AG09319 (cell line): ENCODE measurements at regions not wholly inside any gene's neighbourhood (a gene's known extent, or its start where the extent isn't known, plus 50 kb on each side); places are given as distances from the start of the nearest gene placed in this dataset.
A peak's percentile ranks its signal among the peaks of the same experiment; 100 is the strongest.

Experiments
- DNase-seq: peaks from one replicate; pipeline ENCODE4 v3.0.0-alpha.2; 2010; ENCODE audit warnings: low read depth; ENCODE audit errors: extremely low read depth
- TF ChIP-seq, protein P1 (sequence below): IDR thresholded peaks from 2 replicates; pipeline ENCODE4 v1.5.1; 2011; ENCODE audit warnings: low read depth, mild to moderate bottlenecking, inconsistent platforms, low read length, moderate library complexity

DNA sequence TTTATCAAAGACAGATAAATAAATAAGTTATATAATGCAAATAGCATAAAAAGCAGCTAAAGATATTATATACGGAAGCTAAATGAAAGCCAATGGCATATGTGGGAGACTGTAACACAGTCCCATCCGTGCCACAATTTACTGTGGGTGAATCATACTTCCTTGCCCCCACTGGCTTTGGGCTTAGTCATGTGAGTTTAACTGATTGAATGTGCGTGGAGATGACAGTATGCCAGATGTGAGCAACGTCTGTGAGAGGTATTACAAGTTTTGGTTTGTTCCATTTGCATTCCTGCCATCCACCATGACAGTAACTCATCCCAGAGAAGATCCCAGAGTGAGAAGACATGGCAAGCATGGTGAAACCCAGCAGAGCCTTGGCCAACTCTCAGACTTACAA lies 340.0 kb downstream of the SUCLA2 start:
- TF ChIP-seq, protein P1, sequence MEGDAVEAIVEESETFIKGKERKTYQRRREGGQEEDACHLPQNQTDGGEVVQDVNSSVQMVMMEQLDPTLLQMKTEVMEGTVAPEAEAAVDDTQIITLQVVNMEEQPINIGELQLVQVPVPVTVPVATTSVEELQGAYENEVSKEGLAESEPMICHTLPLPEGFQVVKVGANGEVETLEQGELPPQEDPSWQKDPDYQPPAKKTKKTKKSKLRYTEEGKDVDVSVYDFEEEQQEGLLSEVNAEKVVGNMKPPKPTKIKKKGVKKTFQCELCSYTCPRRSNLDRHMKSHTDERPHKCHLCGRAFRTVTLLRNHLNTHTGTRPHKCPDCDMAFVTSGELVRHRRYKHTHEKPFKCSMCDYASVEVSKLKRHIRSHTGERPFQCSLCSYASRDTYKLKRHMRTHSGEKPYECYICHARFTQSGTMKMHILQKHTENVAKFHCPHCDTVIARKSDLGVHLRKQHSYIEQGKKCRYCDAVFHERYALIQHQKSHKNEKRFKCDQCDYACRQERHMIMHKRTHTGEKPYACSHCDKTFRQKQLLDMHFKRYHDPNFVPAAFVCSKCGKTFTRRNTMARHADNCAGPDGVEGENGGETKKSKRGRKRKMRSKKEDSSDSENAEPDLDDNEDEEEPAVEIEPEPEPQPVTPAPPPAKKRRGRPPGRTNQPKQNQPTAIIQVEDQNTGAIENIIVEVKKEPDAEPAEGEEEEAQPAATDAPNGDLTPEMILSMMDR, result no peak
- no peak for DNase-seq

DNA sequence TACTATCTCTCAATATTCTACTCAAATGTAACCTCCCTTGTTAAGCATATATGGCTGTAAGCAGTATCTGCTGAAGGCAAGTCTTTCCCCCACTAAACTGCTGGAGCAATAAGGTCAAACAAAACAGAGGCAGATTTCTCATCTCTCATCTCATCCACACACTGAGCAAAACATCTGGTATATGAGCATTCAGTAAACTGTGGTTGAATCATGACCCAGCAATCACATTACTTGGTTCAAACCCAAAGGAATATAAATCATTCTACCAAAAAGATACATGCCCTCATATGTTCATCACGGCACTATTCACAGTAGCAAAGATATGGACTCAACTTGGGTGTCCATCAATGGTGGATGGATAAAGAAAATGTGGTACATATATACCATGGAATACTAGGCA lies 344.4 kb downstream of the SUCLA2 start:
- DNase-seq, result no peak
- TF ChIP-seq, protein P1, result no peak

DNA sequence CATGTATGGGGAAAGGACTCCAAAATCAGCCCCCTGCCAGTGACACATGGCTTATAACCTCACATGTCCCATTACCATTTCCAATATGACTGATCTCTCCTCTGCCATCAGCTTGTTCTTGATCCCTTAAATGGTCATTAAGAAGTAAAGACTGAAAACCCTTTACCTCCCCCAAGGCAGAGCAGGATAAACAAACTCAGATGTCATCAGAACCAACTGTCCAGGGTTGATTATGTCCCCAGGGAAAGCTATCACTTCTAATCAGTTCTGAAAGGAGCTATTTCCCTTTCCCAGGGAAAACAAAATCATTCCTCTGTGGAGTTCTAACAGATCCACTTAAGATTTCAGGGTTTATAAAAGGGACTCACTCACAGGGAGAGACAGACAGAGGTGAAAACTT lies 350.9 kb downstream of the SUCLA2 start:
- TF ChIP-seq, protein P1, result no peak
- DNase-seq, result peak; percentile 52

DNA sequence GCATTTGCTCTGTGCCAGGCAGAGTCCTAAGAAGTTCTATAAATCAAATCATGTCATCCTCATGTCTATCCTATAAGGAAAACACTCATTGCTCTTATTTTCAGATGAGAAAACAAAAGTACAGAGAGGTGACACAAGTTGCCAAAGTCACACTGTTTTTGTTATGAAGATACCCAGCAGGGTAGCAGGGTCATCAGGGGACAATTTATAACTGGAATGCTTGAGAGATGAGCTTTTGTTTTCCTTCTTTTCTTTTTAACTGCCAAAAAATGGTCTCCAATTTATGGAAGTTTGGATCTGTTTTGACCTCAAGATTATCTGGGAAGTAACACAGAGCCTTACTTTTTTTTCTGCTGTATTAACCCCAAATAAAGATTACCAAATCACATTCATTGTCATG lies 354.1 kb downstream of the SUCLA2 start:
- TF ChIP-seq, protein P1, result no peak
- DNase-seq, result no peak

DNA sequence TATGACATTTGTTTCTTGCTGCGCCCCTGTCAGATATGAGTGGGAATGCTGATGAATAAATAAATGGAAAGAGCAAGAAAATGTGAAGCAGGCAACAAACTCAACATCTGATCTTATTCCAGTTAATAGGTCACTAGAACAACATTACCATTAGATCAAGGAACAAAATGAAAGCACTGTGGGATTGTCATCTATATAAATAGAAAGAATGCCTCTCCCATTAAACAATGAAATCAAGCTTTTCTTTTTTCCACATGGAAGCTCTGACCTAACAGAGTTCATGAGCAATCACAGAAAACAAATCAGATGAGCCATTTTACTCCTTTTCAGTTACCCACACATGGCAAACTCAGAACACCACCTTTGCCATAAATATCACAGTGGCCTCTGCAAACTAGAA lies 354.8 kb downstream of the SUCLA2 start:
- TF ChIP-seq, protein P1, result no peak
- DNase-seq, result no peak

DNA sequence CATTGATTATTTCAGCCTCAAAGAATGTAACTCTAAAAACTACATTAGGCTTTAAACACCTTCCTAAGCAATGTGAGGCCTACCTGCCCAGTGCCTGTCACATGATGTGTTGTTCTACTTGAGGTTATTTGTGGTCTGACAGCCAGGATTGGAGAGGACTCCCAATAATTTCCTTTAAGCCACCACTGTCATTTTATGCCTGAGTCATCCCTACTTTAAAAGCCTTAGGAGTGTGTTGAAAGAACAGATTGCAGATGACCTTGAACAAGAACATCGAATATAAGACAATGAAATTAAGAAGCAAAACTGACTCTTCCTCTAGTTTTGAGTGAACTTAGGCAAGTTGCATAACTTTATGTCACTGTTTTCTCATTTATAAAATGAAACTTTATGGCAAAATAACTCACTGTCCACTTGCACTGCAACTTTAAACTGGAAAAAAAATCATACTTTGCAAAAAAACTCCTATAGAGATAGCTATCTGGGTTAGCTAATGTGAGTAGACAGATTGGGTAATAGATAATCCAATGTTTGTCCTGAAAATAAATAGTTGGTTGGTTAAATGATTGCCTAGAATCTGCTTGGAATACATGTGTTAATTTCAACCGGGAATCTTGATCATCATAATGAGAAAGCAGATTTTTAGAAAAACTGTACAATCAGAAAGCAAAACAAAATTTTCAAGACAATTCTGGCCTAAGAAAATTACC lies 361.2 kb downstream of the SUCLA2 start:
- peak; percentile 30 for DNase-seq
- TF ChIP-seq, protein P1, result no peak

DNA sequence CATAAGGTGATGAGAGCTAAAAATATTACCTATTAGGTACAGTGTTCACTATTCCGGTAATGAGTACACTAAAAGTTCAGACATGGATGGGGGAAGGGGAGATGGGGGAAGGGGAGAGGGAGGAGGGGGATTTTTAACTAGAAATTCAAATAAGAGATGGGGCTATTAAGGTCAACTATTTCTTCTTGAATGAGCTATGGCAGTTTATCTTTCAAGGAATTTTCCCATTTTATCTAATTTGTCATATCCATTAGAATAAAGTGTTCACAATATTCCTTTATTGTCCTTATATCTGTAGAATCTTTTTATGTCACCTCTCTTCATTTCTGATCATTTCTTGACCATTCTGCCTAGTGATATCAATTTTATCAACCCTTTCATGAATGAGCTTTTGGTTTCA lies 362.4 kb downstream of the SUCLA2 start:
- TF ChIP-seq, protein P1, result no peak
- DNase-seq, result no peak
